K562 (cell line): ENCODE measurements at regions not wholly inside any gene's neighbourhood (a gene's known extent, or its start where the extent isn't known, plus 50 kb on each side); places are given as distances from the start of the nearest gene placed in this dataset.

Source experiments
- ATAC-seq: fragments of 200-7000 bp; cut with Tn5 transposase; 3 replicates; pipeline ENCODE4 v1.9.1; 2020; ENCODE audit warnings: moderate library complexity
- BruUV-seq: library from RNA; stranded (reverse); fragments of 400-500 nt; replicated peaks from 2 replicates; lab custom pipeline; 2021; lab: Mats Ljungman, UMichigan
- CTCF ChIA-PET: fragments of 300-600 bp; formaldehyde crosslinking; extraction: SDS; loops from one replicate; lab custom pipeline; 2021; ENCODE audit warnings: low intra/inter-chr PET ratio; lab: Yijun Ruan, JAX
- POLR2A ChIA-PET: fragments of 300-600, 350-650 bp; sonication (Branson Sonifier 250); formaldehyde crosslinking; extraction: SDS; loops from one replicate; lab custom pipeline; 2021; ENCODE audit warnings: antibody characterized with exemption, inconsistent platforms; lab: Yijun Ruan, JAX
- DNase-seq, 4 experiments: peaks; one replicate each; pipeline versions ENCODE4 v3.0.0 to v3.0.0-alpha.2; 2011 to 2018; ENCODE audit warnings: low spot score in 3 of 4, mixed read lengths in 3 of 4; ENCODE audit errors: extremely low read depth in 1 of 4
- FAIRE-seq: peaks from 2 replicates; lab custom pipeline; 2011; peaks lifted over from hg19 to GRCh38; lab: Jason Lieb, UNC
- H2AFZ ChIP-seq: 2 replicates; pipeline ENCODE4 v1.6.0; 2011; ENCODE audit warnings: low read depth, low read length, control low read depth, inconsistent platforms
- H3K27ac ChIP-seq: fragments of 200-600 bp; 3 replicates; pipeline ENCODE4 v1.8.0; 2011; ENCODE audit warnings: low read depth, mild to moderate bottlenecking, control low read depth, inconsistent platforms, low read length, moderate library complexity, mixed read lengths; ENCODE audit errors: extremely low read depth
- H3K27me3 ChIP-seq, 2 experiments: fragments of 300-600 bp in 1 of 2; 2 replicates in 1 of 2; 3 replicates in 1 of 2; pipeline versions ENCODE4 v1.6.0 to v1.8.0; 2011; ENCODE audit warnings: inconsistent platforms in 2 of 2, low read length in 2 of 2, mild to moderate bottlenecking in 1 of 2, mixed read lengths in 1 of 2, moderate library complexity in 1 of 2; ENCODE audit not compliant: control insufficient read depth in 2 of 2, insufficient read depth in 2 of 2
- H3K36me3 ChIP-seq: fragments of 300-600 bp; 3 replicates; pipeline ENCODE4 v1.8.0; 2011; ENCODE audit warnings: mild to moderate bottlenecking, low read length, inconsistent platforms; ENCODE audit not compliant: control insufficient read depth, insufficient read depth
- H3K4me1 ChIP-seq, 2 experiments: fragments of 200-600 bp in 1 of 2; replicated peaks in 1 of 2; 2 replicates in 1 of 2; 3 replicates in 1 of 2; pipeline versions ENCODE4 v1.5.1 to v1.8.0; 2011; ENCODE audit warnings: inconsistent platforms in 2 of 2, low read length in 2 of 2, mild to moderate bottlenecking in 1 of 2, mixed read lengths in 1 of 2, moderate library complexity in 1 of 2; ENCODE audit not compliant: control insufficient read depth in 2 of 2, insufficient read depth in 2 of 2
- H3K4me2 ChIP-seq: 2 replicates; pipeline ENCODE4 v1.6.1; 2011; ENCODE audit warnings: low read length, control low read depth, inconsistent platforms, mixed read lengths; ENCODE audit not compliant: insufficient read depth
- H3K4me3 ChIP-seq: fragments of 200-600 bp; sonication (generic), shearing (Covaris generic); 2 replicates; pipeline ENCODE4 v1.5.1; 2016; ENCODE audit warnings: control low read depth, inconsistent platforms
- H3K79me2 ChIP-seq: fragments of 200-600 bp; 3 replicates; pipeline ENCODE4 v1.8.0; 2011; ENCODE audit warnings: low read length, inconsistent platforms; ENCODE audit not compliant: control insufficient read depth, insufficient read depth
- H3K9ac ChIP-seq, 2 experiments: 2 replicates each; pipeline versions ENCODE4 v1.6.0 to v1.6.1; 2011; ENCODE audit warnings: low read depth in 2 of 2, low read length in 2 of 2, control low read depth in 1 of 2, inconsistent platforms in 1 of 2, mild to moderate bottlenecking in 1 of 2, mixed read lengths in 1 of 2; ENCODE audit not compliant: insufficient read depth in 1 of 2
- H3K9me1 ChIP-seq: one replicate; pipeline ENCODE4 v1.6.0; 2011; ENCODE audit warnings: inconsistent platforms, mild to moderate bottlenecking, low read length, moderate library complexity; ENCODE audit not compliant: control insufficient read depth, insufficient read depth
- H3K9me3 ChIP-seq: replicated peaks from 2 replicates; pipeline ENCODE4 v1.5.1; 2011; ENCODE audit warnings: low read depth, low read length, inconsistent platforms; ENCODE audit not compliant: control insufficient read depth, insufficient read depth
- H4K20me1 ChIP-seq: replicated peaks from 2 replicates; pipeline ENCODE4 v1.6.1; 2011; ENCODE audit warnings: low read length, inconsistent platforms, mixed read lengths; ENCODE audit not compliant: control insufficient read depth, insufficient read depth
- CBX5 ChIP-seq: IDR thresholded peaks from 2 replicates; pipeline ENCODE4 v1.6.1; 2014; ENCODE audit warnings: low read depth, borderline replicate concordance
- HNRNPK ChIP-seq: fragments of 200-400 bp; formaldehyde crosslinking; IDR thresholded peaks from one replicate; pipeline ENCODE4 v1.6.1; 2018; ENCODE audit warnings: mild to moderate bottlenecking, low read depth, low read length; ENCODE audit not compliant: poor library complexity, severe bottlenecking
- KLF13 ChIP-seq: fragments of 450-650 bp; IDR thresholded peaks from 2 replicates; pipeline ENCODE4 v1.6.1; 2016; ENCODE audit warnings: missing genetic modification characterization, low read depth, mild to moderate bottlenecking, missing compliant biosample characterization, moderate library complexity, borderline replicate concordance
- TARDBP ChIP-seq: fragments of 450-650 bp; IDR thresholded peaks from 2 replicates; pipeline ENCODE4 v1.6.1; 2016
- TCF3 ChIP-seq: sonication (generic); formaldehyde crosslinking; IDR thresholded peaks from 2 replicates; pipeline ENCODE4 v1.4.0; 2020; ENCODE audit warnings: mild to moderate bottlenecking, missing genetic modification reagents
- ZNF589 ChIP-seq: fragments of 200-800 bp; sonication (Bioruptor generic); IDR thresholded peaks from 2 replicates; pipeline ENCODE4 v1.6.1; 2016; ENCODE audit warnings: low read depth, missing genetic modification characterization, missing compliant biosample characterization
- WGBS: fragments of 100-300 bp; shearing (Covaris generic); methylation state at CpG from one replicate; pipeline ENCODE4 v1.1.6; 2016; ENCODE audit warnings: low coverage, mixed read lengths; ENCODE audit not compliant: insufficient coverage; ENCODE audit errors: missing lambda C conversion rate; 5-methylcytosine and 5-hydroxymethylcytosine counted together
- in situ Hi-C: fragments of 300-500 bp; cut with MboI; formaldehyde crosslinking; loops from 4 replicates; pipeline ENCODE4 v1.15.0; 2018; ENCODE audit warnings: inconsistent platforms, mixed read lengths
- intact Hi-C: fragments of 100-400 bp; cut with micrococcal nuclease; formaldehyde crosslinking; loops from 2 replicates; pipeline ENCODE4 v1.14.2; 2022
- TF ChIP-seq, protein P1 (sequence below): sonication (generic); formaldehyde crosslinking; IDR thresholded peaks from 2 replicates; pipeline ENCODE4 v1.8.0; 2022; ENCODE audit warnings: mild to moderate bottlenecking, missing genetic modification reagents
- TF ChIP-seq, protein P2 (sequence below): fragments of 250-450 bp; sonication (Bioruptor Pico); IDR thresholded peaks from 2 replicates; pipeline ENCODE4 v1.4.0; 2020
- TF ChIP-seq, protein P3 (sequence below): fragments of 450-650 bp; IDR thresholded peaks from 2 replicates; pipeline ENCODE4 v1.7.1; 2018; ENCODE audit warnings: mild to moderate bottlenecking, low read depth; ENCODE audit not compliant: partially characterized antibody
- TF ChIP-seq, protein P4 (sequence below): fragments of 250-450 bp; sonication (Bioruptor Pico); IDR thresholded peaks from 2 replicates; pipeline ENCODE4 v1.8.0; 2021; ENCODE audit warnings: moderate library complexity, mild to moderate bottlenecking, inconsistent platforms

DNA sequence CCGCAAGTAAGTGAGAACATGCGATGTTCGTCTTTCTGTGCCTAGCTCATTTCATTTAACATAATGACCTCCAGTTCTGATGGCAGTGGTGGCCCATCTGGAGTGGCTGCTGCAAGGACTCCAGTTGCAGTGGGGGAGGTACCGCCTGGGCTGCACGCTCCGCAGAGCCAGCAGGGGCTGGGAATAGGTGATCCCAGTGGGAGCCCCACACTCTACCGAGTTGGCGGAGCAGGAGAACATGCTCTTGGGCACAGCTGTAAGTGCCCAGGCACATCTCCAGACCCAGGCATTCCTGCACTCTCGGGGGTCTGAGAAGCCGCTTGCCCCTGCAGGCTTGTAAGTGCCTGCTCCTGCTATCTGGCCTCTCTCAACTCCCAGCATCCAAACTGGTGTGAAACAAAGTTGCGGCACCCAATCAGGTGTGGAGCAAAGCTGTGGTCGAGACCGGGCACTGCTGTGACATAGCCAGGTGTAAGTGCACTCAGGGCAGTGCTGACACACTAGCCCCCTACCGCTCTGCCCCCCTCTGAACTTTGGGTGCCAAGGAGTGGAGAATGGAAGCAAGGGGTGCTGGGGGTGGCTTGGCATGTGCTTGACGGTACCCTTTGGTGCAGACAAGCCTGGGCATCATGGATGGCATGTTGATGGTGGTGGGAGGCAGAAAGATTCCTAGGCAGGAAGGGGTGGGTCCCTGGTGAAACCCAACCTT is 130.2 kb downstream of the HTR1B start:
- POLR2A ChIA-PET = no interaction called here
- intact Hi-C loops = no loop called here
- BruUV-seq = no TSS peak
- H3K9ac ChIP-seq = no peak overlapping the region
- H3K36me3 ChIP-seq = no peaks in the 10 kb centered on the region
- no peak overlapping the region for H3K27ac ChIP-seq
- no peaks in the 10 kb centered on the region; the same call in 1 of the 2 replicates for H3K9me3 ChIP-seq
- H3K9me1 ChIP-seq = no peaks in the 10 kb centered on the region
- CTCF ChIA-PET = no interaction called here
- ATAC-seq (no peak), FAIRE-seq (no peak), DNase-seq (no peak)
- H3K4me1 ChIP-seq = no peaks in the 10 kb centered on the region
- no peaks in the 10 kb centered on the region for H3K27me3 ChIP-seq
- no peaks in the 10 kb centered on the region for H3K79me2 ChIP-seq
- no peaks in the 10 kb centered on the region for H4K20me1 ChIP-seq
- in situ Hi-C loops = no loop called here
- 2% methylated on average over 14 of the region's 15 CpGs for WGBS
- H3K4me3 ChIP-seq = no peak overlapping the region
- no peak overlapping the region for H2AFZ ChIP-seq
- no peak overlapping the region for H3K4me2 ChIP-seq
- TF ChIP-seq, protein P1, sequence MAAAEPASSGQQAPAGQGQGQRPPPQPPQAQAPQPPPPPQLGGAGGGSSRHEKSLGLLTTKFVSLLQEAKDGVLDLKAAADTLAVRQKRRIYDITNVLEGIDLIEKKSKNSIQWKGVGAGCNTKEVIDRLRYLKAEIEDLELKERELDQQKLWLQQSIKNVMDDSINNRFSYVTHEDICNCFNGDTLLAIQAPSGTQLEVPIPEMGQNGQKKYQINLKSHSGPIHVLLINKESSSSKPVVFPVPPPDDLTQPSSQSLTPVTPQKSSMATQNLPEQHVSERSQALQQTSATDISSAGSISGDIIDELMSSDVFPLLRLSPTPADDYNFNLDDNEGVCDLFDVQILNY (CRISPR knock-in tag) = no peak
- TF ChIP-seq HNRNPK (no peak), KLF13 (tag) (no peak), TCF3 (CRISPR knock-in tag) (no peak), CBX5 (no peak), TARDBP (no peak), ZNF589 (CRISPR knock-in tag) (no peak)
- TF ChIP-seq, protein P2, sequence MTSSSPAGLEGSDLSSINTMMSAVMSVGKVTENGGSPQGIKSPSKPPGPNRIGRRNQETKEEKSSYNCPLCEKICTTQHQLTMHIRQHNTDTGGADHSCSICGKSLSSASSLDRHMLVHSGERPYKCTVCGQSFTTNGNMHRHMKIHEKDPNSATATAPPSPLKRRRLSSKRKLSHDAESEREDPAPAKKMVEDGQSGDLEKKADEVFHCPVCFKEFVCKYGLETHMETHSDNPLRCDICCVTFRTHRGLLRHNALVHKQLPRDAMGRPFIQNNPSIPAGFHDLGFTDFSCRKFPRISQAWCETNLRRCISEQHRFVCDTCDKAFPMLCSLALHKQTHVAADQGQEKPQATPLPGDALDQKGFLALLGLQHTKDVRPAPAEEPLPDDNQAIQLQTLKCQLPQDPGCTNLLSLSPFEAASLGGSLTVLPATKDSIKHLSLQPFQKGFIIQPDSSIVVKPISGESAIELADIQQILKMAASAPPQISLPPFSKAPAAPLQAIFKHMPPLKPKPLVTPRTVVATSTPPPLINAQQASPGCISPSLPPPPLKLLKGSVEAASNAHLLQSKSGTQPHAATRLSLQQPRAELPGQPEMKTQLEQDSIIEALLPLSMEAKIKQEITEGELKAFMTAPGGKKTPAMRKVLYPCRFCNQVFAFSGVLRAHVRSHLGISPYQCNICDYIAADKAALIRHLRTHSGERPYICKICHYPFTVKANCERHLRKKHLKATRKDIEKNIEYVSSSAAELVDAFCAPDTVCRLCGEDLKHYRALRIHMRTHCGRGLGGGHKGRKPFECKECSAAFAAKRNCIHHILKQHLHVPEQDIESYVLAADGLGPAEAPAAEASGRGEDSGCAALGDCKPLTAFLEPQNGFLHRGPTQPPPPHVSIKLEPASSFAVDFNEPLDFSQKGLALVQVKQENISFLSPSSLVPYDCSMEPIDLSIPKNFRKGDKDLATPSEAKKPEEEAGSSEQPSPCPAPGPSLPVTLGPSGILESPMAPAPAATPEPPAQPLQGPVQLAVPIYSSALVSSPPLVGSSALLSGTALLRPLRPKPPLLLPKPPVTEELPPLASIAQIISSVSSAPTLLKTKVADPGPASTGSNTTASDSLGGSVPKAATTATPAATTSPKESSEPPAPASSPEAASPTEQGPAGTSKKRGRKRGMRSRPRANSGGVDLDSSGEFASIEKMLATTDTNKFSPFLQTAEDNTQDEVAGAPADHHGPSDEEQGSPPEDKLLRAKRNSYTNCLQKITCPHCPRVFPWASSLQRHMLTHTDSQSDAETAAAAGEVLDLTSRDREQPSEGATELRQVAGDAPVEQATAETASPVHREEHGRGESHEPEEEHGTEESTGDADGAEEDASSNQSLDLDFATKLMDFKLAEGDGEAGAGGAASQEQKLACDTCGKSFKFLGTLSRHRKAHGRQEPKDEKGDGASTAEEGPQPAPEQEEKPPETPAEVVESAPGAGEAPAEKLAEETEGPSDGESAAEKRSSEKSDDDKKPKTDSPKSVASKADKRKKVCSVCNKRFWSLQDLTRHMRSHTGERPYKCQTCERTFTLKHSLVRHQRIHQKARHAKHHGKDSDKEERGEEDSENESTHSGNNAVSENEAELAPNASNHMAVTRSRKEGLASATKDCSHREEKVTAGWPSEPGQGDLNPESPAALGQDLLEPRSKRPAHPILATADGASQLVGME (CRISPR knock-in tag) = no peak
- TF ChIP-seq, protein P3, sequence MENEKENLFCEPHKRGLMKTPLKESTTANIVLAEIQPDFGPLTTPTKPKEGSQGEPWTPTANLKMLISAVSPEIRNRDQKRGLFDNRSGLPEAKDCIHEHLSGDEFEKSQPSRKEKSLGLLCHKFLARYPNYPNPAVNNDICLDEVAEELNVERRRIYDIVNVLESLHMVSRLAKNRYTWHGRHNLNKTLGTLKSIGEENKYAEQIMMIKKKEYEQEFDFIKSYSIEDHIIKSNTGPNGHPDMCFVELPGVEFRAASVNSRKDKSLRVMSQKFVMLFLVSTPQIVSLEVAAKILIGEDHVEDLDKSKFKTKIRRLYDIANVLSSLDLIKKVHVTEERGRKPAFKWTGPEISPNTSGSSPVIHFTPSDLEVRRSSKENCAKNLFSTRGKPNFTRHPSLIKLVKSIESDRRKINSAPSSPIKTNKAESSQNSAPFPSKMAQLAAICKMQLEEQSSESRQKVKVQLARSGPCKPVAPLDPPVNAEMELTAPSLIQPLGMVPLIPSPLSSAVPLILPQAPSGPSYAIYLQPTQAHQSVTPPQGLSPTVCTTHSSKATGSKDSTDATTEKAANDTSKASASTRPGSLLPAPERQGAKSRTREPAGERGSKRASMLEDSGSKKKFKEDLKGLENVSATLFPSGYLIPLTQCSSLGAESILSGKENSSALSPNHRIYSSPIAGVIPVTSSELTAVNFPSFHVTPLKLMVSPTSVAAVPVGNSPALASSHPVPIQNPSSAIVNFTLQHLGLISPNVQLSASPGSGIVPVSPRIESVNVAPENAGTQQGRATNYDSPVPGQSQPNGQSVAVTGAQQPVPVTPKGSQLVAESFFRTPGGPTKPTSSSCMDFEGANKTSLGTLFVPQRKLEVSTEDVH = no peak
- TF ChIP-seq, protein P4, sequence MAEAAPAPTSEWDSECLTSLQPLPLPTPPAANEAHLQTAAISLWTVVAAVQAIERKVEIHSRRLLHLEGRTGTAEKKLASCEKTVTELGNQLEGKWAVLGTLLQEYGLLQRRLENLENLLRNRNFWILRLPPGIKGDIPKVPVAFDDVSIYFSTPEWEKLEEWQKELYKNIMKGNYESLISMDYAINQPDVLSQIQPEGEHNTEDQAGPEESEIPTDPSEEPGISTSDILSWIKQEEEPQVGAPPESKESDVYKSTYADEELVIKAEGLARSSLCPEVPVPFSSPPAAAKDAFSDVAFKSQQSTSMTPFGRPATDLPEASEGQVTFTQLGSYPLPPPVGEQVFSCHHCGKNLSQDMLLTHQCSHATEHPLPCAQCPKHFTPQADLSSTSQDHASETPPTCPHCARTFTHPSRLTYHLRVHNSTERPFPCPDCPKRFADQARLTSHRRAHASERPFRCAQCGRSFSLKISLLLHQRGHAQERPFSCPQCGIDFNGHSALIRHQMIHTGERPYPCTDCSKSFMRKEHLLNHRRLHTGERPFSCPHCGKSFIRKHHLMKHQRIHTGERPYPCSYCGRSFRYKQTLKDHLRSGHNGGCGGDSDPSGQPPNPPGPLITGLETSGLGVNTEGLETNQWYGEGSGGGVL = no peak
